Mucosa of rectum (tissue), 2 donors: ENCODE measurements at regions not wholly inside any gene's neighbourhood (a gene's known extent, or its start where the extent isn't known, plus 50 kb on each side); places are given as distances from the start of the nearest gene placed in this dataset.

Experiments used
- H3K27ac ChIP-seq, 2 donors: one replicate each; pipeline ENCODE4 v1.7.0; 2013; ENCODE audit warnings: inconsistent platforms in 2 of 2, low read depth in 2 of 2, low read length in 2 of 2
- H3K27me3 ChIP-seq, 2 donors: one replicate each; pipeline ENCODE4 v1.7.0; 2013; ENCODE audit warnings: low read length in 2 of 2; ENCODE audit not compliant: control insufficient read depth in 2 of 2, insufficient read depth in 2 of 2
- H3K36me3 ChIP-seq, 2 donors: one replicate each; pipeline ENCODE4 v1.7.0; 2013; ENCODE audit warnings: low read length in 2 of 2; ENCODE audit not compliant: control insufficient read depth in 2 of 2, insufficient read depth in 2 of 2
- H3K4me1 ChIP-seq, 2 donors: one replicate each; pipeline ENCODE4 v1.7.0; 2013; ENCODE audit warnings: low read length in 2 of 2, mild to moderate bottlenecking in 1 of 2; ENCODE audit not compliant: control insufficient read depth in 2 of 2, insufficient read depth in 2 of 2
- H3K4me3 ChIP-seq, 2 donors: one replicate each; pipeline ENCODE4 v1.7.0; 2013; ENCODE audit warnings: low read length in 2 of 2
- H3K9ac ChIP-seq, 2 donors: one replicate each; pipeline ENCODE4 v1.7.0; 2013; ENCODE audit warnings: low read length in 2 of 2, low read depth in 1 of 2, mild to moderate bottlenecking in 1 of 2
- H3K9me3 ChIP-seq, 2 donors: one replicate each; pipeline ENCODE4 v1.7.0; 2013; ENCODE audit warnings: low read length in 2 of 2; ENCODE audit not compliant: control insufficient read depth in 2 of 2
- donor health status: healthy.
- donor health status: Normal muscosa, but diverticular disease.

DNA sequence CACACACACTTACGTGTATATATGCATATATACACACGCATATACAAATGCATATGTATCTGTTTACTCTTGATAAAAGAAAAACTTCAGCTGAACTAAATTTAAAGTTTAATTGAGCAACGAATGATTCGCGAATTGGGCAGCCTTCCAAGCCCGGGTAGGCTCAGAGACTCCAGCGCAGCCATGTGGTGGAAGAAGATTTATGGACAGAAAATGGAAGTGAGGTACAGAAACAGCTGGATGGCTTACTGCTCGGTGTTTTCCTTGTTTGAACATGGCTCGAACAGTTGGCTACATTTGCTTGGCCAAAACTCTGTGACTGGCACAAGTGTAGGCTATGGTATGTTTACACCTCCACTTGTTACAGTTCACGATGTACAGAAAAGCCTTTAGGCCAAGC is 239.3 kb upstream of the PRDM9 start:
- peaks cover 0 to 4% of the 10 kb centered on the region in 2 donors for H3K9me3 ChIP-seq
- no peak overlapping the region for H3K27ac ChIP-seq
- no peaks in the 10 kb centered on the region for H3K36me3 ChIP-seq
- H3K9ac ChIP-seq = no peak overlapping the region
- no peaks in the 10 kb centered on the region for H3K4me1 ChIP-seq
- H3K4me3 ChIP-seq = no peak overlapping the region
- no peaks in the 10 kb centered on the region for H3K27me3 ChIP-seq

DNA sequence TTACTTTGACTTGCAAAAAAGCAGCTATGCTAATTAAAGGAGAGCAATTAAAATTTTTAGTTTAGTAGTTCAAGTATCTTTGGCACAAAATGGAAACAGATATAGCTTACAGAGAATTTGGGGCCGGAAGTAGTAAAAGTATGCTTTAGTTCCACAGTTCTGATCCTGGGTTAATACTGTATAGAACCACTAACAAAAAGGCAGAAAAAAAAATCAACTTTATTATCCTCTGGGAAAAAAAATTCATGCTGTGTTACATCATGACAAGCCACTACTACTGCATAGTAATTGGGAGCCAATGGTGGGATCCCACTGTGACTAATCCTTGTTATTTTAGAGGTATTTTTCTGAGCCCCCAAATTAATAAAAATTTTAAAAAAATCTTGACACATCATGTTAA is 246.8 kb upstream of the PRDM9 start:
- H3K9me3 ChIP-seq = peaks cover 0 to 3% of the 10 kb centered on the region in 2 donors
- no peaks in the 10 kb centered on the region for H3K4me1 ChIP-seq
- H3K27ac ChIP-seq = no peak overlapping the region
- H3K4me3 ChIP-seq = no peak overlapping the region
- H3K9ac ChIP-seq = no peak overlapping the region
- no peaks in the 10 kb centered on the region for H3K27me3 ChIP-seq
- no peaks in the 10 kb centered on the region for H3K36me3 ChIP-seq

DNA sequence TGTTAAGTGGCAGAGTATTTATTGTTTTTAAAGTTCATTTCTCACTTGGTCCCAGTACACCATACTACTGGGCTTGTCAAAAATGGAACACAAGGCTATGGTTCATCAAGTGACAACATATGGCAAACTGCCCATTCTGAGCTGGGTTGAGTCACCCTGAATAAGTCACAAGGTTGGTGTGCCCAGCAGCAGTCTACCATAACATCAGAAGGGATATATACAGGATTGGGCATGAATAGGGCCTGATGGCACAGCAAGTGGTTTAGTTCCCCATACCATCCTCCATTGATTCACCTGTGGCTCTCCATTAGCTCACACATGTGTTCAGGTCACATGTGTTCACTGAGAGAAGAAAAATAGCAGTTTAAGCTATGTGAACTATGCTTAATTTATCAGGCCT is 249.8 kb upstream of the PRDM9 start:
- H3K9me3 ChIP-seq = peaks cover 0 to 3% of the 10 kb centered on the region in 2 donors
- H3K27me3 ChIP-seq = no peaks in the 10 kb centered on the region
- H3K36me3 ChIP-seq = no peaks in the 10 kb centered on the region
- no peak overlapping the region for H3K4me3 ChIP-seq
- no peak overlapping the region for H3K27ac ChIP-seq
- H3K9ac ChIP-seq = no peak overlapping the region
- H3K4me1 ChIP-seq = no peaks in the 10 kb centered on the region

DNA sequence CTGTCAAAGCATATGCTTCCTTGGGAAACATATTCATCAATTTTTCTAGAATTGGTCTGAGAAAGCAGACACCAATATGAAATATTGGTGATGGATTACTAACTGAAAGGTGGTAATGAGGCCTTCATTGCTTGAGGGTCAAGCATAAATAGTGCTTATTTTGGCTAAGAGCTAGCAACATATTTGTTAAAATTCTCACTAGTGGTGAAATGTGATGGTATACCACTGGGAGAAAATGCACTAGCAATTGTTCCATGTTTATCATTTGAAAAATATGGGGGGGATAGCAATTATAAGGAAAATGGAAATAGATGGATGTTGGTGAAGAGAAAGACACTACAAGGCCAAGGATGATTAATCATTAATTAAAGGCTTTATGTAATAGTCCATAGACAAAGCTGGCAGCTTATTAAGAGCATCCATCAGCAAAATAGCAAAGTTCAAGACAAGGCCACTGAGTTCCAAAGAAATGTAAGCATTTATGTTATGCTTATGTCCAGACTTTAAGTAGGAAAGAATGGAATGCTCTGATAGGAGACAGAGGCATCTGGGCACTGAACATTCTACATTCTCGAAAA is 253.7 kb upstream of the PRDM9 start:
- Histone ChIP-seq H3K9ac (no peak overlapping the region), H3K4me3 (no peak overlapping the region), H3K36me3 (no peaks in the 10 kb centered on the region), H3K27me3 (no peaks in the 10 kb centered on the region), H3K4me1 (no peaks in the 10 kb centered on the region), H3K9me3 (peaks cover 0 to 3% of the 10 kb centered on the region in 2 donors), H3K27ac (no peak overlapping the region)

DNA sequence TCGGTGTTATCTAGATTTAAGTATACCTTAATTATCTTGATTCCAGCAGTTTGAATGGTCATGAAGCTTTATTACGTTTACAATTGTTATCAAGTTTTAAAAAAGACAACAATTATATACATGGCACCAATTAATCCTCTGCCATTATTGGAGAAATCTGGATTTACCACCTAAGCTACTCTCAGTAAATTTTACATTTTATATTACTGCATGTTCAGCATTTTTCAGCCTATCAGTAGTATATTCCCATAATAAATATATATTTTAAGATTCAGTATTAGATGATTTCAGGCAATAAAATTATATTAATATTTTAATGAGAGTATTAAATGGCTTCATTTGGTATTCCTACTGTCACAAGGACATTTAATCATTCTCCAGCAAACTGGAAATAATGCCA is 264.5 kb upstream of the PRDM9 start:
- H3K27me3 ChIP-seq = no peaks in the 10 kb centered on the region
- no peaks in the 10 kb centered on the region for H3K9me3 ChIP-seq
- no peaks in the 10 kb centered on the region for H3K36me3 ChIP-seq
- no peak overlapping the region for H3K4me3 ChIP-seq
- H3K9ac ChIP-seq = no peak overlapping the region
- H3K27ac ChIP-seq = no peak overlapping the region
- no peaks in the 10 kb centered on the region for H3K4me1 ChIP-seq

DNA sequence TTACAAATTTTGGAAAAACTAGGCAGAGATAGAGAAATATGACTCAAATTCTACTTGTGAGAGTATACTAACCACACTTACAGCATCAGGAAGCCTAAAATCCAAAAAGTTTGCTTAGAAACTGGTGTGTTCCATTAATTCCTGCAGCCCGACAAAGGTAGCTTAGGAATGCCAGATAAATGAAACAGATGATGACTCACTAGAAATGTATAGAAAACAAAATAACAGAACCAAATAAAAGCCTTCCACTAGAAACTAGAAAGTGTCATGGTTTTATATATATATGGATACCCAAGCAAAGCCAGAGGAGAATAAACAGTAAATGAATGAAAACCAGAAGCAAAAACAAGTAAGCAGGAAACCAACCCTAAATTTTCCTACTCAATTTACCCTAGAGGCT is 272.2 kb upstream of the PRDM9 start:
- no peaks in the 10 kb centered on the region for H3K9me3 ChIP-seq
- H3K4me1 ChIP-seq = no peaks in the 10 kb centered on the region
- H3K9ac ChIP-seq = no peak overlapping the region
- no peaks in the 10 kb centered on the region for H3K36me3 ChIP-seq
- H3K27ac ChIP-seq = no peak overlapping the region
- no peak overlapping the region for H3K4me3 ChIP-seq
- H3K27me3 ChIP-seq = no peaks in the 10 kb centered on the region

DNA sequence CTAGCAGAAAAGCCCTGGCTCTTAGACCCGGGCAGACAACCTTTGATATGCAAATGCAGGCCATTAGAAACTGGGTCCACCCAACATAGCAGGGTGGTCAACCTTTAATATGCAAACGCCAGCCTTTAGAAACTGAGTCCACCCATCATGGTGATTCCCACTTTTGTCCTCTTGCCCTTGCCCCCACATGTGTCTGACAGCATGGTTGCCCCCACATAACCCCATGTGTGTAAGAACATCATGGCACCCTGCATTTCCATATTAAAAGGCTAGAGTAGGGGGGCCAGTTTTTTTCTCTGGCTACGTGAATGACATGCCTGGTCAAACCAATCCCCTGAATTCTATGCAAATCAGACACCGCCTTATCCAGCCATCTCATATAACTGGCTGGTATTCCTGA is 273.2 kb upstream of the PRDM9 start:
- Histone ChIP-seq H3K9ac (no peak overlapping the region), H3K27ac (no peak overlapping the region), H3K36me3 (no peaks in the 10 kb centered on the region), H3K4me3 (no peak overlapping the region), H3K4me1 (no peaks in the 10 kb centered on the region), H3K27me3 (no peaks in the 10 kb centered on the region), H3K9me3 (no peaks in the 10 kb centered on the region)

DNA sequence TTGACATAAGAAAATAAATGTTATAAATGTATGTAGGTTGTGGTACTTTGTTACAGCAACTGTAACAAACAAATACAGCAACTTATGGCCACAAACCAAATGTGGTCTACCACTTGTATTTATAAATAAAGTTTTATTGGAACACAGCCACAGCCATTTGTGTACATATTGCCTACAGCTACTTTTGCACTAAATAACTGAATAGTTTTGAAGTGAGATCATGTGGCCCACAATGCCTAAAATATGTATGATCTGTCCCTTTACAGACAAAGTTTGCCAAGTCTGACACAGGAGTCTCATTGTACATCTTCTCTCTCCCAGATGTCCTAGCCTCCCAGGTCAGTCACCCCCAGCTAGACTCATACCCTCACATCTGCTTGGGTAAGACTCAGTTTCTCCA is 283.6 kb upstream of the PRDM9 start:
- Histone ChIP-seq H3K9me3 (peaks cover 0 to 3% of the 10 kb centered on the region in 2 donors), H3K9ac (no peak overlapping the region), H3K4me1 (no peaks in the 10 kb centered on the region), H3K27me3 (no peaks in the 10 kb centered on the region), H3K4me3 (no peak overlapping the region), H3K36me3 (no peaks in the 10 kb centered on the region), H3K27ac (no peak overlapping the region)

DNA sequence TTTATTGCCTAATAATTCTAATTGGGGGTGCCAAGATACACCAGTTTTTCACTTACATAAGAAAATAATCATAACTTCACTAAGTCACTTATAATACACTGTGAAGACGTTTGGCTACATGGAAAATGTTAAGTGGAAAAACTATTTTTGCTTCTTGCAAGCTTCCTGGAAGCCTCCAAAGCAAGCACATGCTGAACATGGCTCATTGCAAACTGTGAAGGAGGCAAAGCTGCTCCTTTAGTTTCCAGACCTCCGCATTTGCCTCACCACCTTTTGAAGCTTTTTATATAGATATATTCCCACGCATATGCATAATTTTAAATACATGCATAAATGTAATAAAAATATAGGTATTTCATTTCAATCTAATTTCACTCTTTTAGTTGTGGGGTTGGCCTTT is 285.6 kb upstream of the PRDM9 start:
- Histone ChIP-seq H3K36me3 (no peaks in the 10 kb centered on the region), H3K9me3 (peaks cover 0 to 3% of the 10 kb centered on the region in 2 donors), H3K27me3 (no peaks in the 10 kb centered on the region), H3K4me1 (no peaks in the 10 kb centered on the region), H3K9ac (no peak overlapping the region), H3K4me3 (no peak overlapping the region), H3K27ac (no peak overlapping the region)

DNA sequence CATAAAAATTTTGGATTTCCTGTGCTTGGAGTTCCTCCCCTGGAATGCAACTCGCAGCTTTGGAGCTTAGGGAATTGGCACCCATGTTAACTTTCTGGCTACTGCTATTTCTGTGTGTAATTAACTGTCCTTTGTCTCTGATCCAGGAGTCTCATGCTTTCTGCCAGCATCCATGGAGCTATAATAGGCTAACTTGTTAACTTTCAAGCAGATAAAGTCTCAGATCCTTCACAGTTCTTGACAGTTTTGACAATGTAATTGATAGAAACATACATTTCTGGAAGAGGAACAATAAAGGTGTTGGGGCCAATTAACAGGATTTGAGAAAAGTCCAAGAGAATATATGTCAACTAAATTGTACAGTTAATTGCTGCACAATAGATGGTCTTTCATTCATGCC is 290.2 kb upstream of the PRDM9 start:
- no peak overlapping the region for H3K9ac ChIP-seq
- no peaks in the 10 kb centered on the region for H3K4me1 ChIP-seq
- H3K9me3 ChIP-seq = peaks cover 0 to 3% of the 10 kb centered on the region in 2 donors
- no peaks in the 10 kb centered on the region for H3K36me3 ChIP-seq
- no peak overlapping the region for H3K27ac ChIP-seq
- no peak overlapping the region for H3K4me3 ChIP-seq
- no peaks in the 10 kb centered on the region for H3K27me3 ChIP-seq

DNA sequence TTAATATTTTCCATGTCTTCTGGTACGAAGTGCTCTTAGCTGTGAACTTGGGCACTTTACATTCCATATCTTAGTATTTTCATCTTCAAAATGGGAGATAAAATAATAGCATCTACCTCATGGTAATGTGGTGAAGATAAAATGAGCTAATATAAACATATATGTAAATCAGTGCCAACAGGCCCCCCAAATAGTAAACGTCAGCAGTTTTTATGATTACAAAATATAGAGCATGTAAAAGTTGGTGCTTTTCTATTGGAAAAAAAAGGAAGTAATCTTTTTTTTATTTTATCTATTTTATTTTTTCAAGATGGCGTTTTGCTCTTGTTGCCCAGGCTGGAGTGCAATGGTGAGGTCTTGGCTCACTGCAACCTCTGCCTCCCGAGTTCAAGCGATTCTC is 291.1 kb upstream of the PRDM9 start:
- Histone ChIP-seq H3K4me1 (no peaks in the 10 kb centered on the region), H3K36me3 (no peaks in the 10 kb centered on the region), H3K27me3 (no peaks in the 10 kb centered on the region), H3K4me3 (no peak overlapping the region), H3K27ac (no peak overlapping the region), H3K9me3 (peaks cover 0 to 3% of the 10 kb centered on the region in 2 donors), H3K9ac (no peak overlapping the region)
